ENCODE measurements at regions not wholly inside any gene's neighbourhood (a gene's known extent, or its start where the extent isn't known, plus 50 kb on each side); places are given as distances from the start of the nearest gene placed in this dataset.

GRCh38 chr19:31532034-31532433 is 182.8 kb upstream of the TSHZ3 start:
- no peak for TF ChIP-seq CTCF (IDR thresholded peaks at IDR 0.05)
- Histone ChIP-seq H3K27me3 (no peaks in the 10 kb centered on the region), H3K27ac (no peak overlapping the region), H3K36me3 (no peaks in the 10 kb centered on the region), H3K4me1 (no peaks in the 10 kb centered on the region), H3K9me3 (peaks cover 0 to 4% of the 10 kb centered on the region in 2 donors), H3K4me3 (no peak overlapping the region)
- no peak for DNase-seq
- ATAC-seq: no peak
- intact Hi-C loops (cut with DNase I): no loop called here

- H3K36me3 ChIP-seq: no peaks in the 10 kb centered on the region
- no peak for ATAC-seq
- DNase-seq: no peak
- no peaks in the 10 kb centered on the region for H3K4me1 ChIP-seq
- no peaks in the 10 kb centered on the region for H3K27me3 ChIP-seq
- peaks cover 0 to under 1% of the 10 kb centered on the region in 2 donors for H3K9me3 ChIP-seq
- no peak overlapping the region for H3K27ac ChIP-seq
- intact Hi-C loops (cut with DNase I): no loop called here
- H3K4me3 ChIP-seq: no peak overlapping the region
- TF ChIP-seq CTCF (IDR thresholded peaks at IDR 0.05): no peak
These were observed 183.9 kb upstream of the TSHZ3 start for GRCh38 chr19:31533114-31533513.

- intact Hi-C loops (cut with DNase I): no loop called here
- ATAC-seq: no peak
- H3K27ac ChIP-seq: no peak overlapping the region
- no peaks in the 10 kb centered on the region for H3K4me1 ChIP-seq
- no peaks in the 10 kb centered on the region for H3K36me3 ChIP-seq
- no peak overlapping the region for H3K4me3 ChIP-seq
- no peaks in the 10 kb centered on the region for H3K27me3 ChIP-seq
- TF ChIP-seq CTCF (IDR thresholded peaks at IDR 0.05): no peak
- H3K9me3 ChIP-seq: peaks cover 0 to 6% of the 10 kb centered on the region in 2 donors
- no peak for DNase-seq
These were observed 185.0 kb upstream of the TSHZ3 start for GRCh38 chr19:31534231-31534630.

GRCh38 chr19:31534786-31535657 is 185.8 kb upstream of the TSHZ3 start:
- intact Hi-C loops (cut with DNase I): no loop called here
- no peaks in the 10 kb centered on the region for H3K27me3 ChIP-seq
- H3K27ac ChIP-seq: no peak overlapping the region
- no peak overlapping the region for H3K4me3 ChIP-seq
- no peaks in the 10 kb centered on the region for H3K36me3 ChIP-seq
- no peaks in the 10 kb centered on the region for H3K4me1 ChIP-seq
- peaks cover 0 to 6% of the 10 kb centered on the region in 2 donors for H3K9me3 ChIP-seq
- no peak for ATAC-seq
- no peak for TF ChIP-seq CTCF (IDR thresholded peaks at IDR 0.05)
- DNase-seq: no peak

GRCh38 chr19:31535691-31536460 is 186.6 kb upstream of the TSHZ3 start:
- intact Hi-C loops (cut with DNase I): no loop called here
- H3K9me3 ChIP-seq: peaks cover 0 to 6% of the 10 kb centered on the region in 2 donors
- no peak overlapping the region for H3K4me3 ChIP-seq
- no peak for TF ChIP-seq CTCF (IDR thresholded peaks at IDR 0.05)
- H3K36me3 ChIP-seq: no peaks in the 10 kb centered on the region
- H3K27me3 ChIP-seq: no peaks in the 10 kb centered on the region
- ATAC-seq (no peak), DNase-seq (no peak)
- H3K27ac ChIP-seq: no peak overlapping the region
- H3K4me1 ChIP-seq: no peaks in the 10 kb centered on the region
